ENCODE measurements at regions not wholly inside any gene's neighbourhood (a gene's known extent, or its start where the extent isn't known, plus 50 kb on each side); places are given as distances from the start of the nearest gene placed in this dataset.
A peak's percentile ranks its signal among the peaks of the same experiment; 100 is the strongest.
"Not testable (repeated sequence)": the region's sequence is repeated elsewhere in the genome, so short reads cannot be mapped to it uniquely, and the experiment has no call there.

- FAIRE-seq, result no peak
Observed at GRCh38 chr21:35593000-35593502, 467.3 kb downstream of the SETD4 start.

GRCh38 chr21:35590284-35590683, 470.0 kb downstream of the SETD4 start:
- not testable (repeated sequence) for DNase-seq (ENCODE audit: extremely low spot score, insufficient read length, low read depth); FAIRE-seq

More at GRCh38 chr21:35593000-35593502, 467.3 kb downstream of the SETD4 start:
- DNase-seq (ENCODE audit: extremely low spot score, insufficient read length, low read depth), result no peak

DNA sequence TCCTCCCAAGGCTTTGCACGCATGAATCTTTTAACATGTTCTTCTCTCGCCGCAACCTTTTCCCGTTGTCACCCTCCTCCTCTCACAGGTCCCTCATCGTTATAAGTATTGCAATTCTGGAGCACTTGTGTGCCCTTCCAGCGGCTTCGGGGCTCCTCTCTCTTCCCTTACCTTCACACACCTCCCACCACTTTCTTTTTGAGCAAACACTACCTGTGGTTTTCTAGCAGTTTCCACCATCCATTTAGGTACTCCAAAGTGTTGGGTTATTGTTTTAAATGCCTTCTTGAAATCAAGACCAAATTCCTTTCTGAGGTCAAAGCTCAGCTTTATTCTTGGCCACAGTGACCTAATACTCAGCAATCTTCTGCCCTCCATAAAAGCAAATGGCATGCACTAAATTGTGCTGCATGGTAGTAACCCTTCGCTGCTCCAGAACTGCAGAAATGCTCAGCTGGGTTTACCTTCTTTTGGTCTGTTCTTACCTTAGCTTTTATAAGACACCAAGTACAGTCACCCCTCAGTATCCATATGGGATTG, 472.4 kb downstream of the SETD4 start:
- FAIRE-seq, result no peak

GRCh38 chr21:35586305-35586704, 474.0 kb downstream of the SETD4 start:
- DNase-seq (ENCODE audit: extremely low spot score, insufficient read length, low read depth) (no peak), FAIRE-seq (no peak)

More for the DNA sequence above, 472.4 kb downstream of the SETD4 start:
- DNase-seq (ENCODE audit: extremely low spot score, insufficient read length, low read depth), result no peak

DNA sequence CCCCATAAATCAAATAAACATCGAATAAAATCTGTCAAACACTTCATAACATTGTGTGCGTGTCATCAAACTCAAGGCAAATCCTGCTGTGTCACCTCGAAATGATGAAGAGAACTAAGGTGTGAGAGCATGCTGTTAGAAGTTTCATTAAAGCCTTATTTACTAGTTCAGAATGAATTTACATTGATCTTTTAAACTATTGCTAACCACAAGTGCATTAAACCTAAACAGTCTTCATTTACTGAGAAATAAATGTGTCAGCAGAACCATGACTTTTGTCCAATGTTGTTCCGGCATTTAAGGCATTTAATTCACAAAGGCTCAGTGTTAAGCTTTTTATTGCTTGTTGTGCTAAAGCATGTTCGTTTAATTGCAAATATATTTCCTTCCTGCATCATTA, 474.4 kb downstream of the SETD4 start:
- FAIRE-seq, result no peak
- no peak for DNase-seq (ENCODE audit: extremely low spot score, insufficient read length, low read depth)

DNA sequence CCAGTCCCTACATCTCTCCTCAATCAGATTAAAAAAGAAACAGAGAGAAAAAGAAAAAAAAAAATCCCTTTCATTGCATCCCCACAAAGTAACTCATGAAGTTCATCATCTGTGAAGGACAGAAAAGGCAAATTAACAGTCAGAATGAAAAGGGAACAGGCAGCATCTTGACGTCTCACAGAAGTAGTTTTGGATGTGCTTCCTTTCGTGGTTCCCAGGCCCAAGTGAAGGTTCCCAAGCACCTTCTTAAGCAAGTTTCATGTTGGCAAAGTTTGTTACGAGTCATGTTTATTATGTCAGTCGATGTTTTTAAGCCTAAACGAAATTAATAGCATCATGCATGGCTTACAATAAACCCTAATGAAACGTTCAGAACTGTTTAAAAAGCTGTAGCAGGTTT, 475.2 kb downstream of the SETD4 start:
- FAIRE-seq (peak; percentile 21), DNase-seq (ENCODE audit: extremely low spot score, insufficient read length, low read depth) (no peak)

DNA sequence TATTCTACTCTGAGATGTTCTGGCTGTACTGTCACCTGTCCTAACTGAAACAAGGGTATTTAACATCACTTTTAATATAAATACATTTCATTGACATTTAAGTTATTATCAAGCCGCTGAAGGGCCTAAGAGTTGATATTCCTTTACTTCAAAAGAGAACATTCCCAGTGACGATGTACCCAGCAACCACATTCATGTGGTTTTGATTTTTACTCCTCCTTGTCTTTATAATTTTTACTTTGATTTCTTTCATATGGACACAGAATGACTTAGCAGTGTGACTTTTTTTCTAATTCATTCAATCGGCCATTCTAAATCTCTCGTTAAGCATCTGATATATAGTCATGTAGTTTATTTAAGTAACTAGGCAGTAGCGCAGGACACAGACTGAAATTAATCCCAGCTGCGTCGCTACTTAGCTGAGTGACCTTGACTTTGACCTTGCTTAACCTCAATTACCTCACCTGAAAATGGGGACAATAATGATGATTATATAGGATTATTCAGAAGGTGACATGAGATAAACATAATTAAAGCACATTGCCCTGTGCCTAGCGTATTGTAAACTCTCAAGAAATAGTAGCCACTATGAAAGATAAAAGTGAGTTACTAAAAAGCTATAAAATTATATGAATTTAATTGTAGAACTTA, 476.6 kb downstream of the SETD4 start:
- no peak for DNase-seq (ENCODE audit: extremely low spot score, insufficient read length, low read depth)
- FAIRE-seq, result no peak

DNA sequence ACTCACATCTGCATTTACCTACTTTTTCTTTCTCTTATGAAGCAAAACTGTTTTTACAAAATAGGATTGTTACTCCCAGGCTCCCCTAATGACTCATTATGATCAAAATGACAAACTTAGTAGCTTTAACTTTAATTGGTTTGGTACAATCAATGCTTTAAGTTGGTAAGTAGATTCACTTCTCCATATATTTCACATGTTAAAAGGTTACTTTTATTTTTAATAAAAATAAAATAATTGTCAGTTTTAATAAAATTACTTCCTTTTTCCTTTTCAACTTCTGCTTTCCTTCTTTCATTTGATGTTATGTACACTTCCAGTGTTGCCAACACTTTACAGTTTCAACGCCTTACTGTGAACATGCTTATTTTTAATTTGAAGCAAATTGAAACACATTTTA, 477.6 kb downstream of the SETD4 start:
- no peak for DNase-seq (ENCODE audit: extremely low spot score, insufficient read length, low read depth)
- no peak for FAIRE-seq

- FAIRE-seq (no peak), DNase-seq (ENCODE audit: extremely low spot score, insufficient read length, low read depth) (no peak)
Observed at GRCh38 chr21:35581640-35582039, 478.7 kb downstream of the SETD4 start.

GRCh38 chr21:35579520-35580293, 480.6 kb downstream of the SETD4 start:
- DNase-seq (ENCODE audit: extremely low spot score, insufficient read length, low read depth) (no peak), FAIRE-seq (no peak)

GRCh38 chr21:35578831-35579471, 481.4 kb downstream of the SETD4 start:
- FAIRE-seq (no peak), DNase-seq (ENCODE audit: extremely low spot score, insufficient read length, low read depth) (no peak)

DNA sequence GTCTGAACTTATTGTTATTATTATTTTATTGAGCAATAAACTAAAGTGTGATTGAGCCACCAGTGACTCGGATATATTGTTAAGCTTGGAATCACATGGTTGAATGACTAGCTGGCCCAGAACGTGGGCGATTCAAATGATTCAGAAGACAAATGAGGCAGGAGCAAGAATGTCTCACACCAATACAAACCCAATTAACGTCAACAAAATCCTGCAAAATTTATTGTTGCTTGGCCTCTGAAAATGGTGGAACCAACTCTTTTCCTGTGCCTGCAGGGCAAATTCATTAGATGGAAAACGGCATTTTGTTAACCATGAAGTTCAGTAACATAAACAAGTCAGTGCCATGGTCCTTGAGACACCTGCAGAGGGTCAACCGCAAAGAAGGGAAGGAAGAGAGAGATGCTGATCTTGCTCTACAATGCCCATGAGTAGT, 482.0 kb downstream of the SETD4 start:
- no peak for FAIRE-seq
- DNase-seq (ENCODE audit: extremely low spot score, insufficient read length, low read depth), result no peak

DNA sequence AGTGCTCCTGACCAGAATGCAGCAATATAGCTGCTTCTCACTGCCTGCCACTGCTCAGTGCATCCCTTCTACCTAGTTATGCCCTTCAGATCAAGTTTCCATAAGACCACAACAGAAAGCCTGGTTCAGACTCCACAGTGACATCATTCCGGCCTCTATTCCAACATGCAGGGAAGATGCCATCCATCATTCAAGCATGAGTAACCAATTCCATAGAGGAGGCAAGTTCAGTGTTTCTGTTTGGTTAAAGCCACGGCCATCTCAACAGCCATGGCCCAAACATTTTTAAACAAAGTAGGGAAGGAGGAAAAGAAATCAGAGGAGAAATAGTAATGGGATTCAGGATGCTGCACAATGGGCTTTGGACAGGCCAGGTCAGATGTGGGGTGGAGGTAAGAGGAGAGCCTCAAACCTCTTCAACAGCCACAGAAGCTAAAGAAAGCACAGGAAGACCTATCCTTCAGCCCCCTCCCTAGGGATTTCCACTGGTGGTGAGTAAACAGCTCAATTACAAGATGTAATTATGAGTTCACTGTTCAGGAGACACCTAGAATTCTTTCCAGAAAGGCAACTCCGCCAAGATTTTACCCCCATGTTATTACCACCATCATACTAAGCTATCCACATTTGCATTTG, 484.9 kb downstream of the SETD4 start:
- FAIRE-seq (no peak), DNase-seq (ENCODE audit: extremely low spot score, insufficient read length, low read depth) (no peak)

- DNase-seq (ENCODE audit: extremely low spot score, insufficient read length, low read depth) (no peak), FAIRE-seq (no peak)
Observed at GRCh38 chr21:35573472-35574374, 486.6 kb downstream of the SETD4 start.

GRCh38 chr21:35571910-35572309, 488.4 kb downstream of the SETD4 start:
- FAIRE-seq, result no peak
- DNase-seq (ENCODE audit: extremely low spot score, insufficient read length, low read depth), result no peak

- DNase-seq (ENCODE audit: extremely low spot score, insufficient read length, low read depth), result no peak
- FAIRE-seq, result no peak
Observed at GRCh38 chr21:35568643-35569042, 491.7 kb downstream of the SETD4 start.

GRCh38 chr21:35566874-35567273, 493.5 kb downstream of the SETD4 start:
- FAIRE-seq (no peak), DNase-seq (ENCODE audit: extremely low spot score, insufficient read length, low read depth) (no peak)

DNA sequence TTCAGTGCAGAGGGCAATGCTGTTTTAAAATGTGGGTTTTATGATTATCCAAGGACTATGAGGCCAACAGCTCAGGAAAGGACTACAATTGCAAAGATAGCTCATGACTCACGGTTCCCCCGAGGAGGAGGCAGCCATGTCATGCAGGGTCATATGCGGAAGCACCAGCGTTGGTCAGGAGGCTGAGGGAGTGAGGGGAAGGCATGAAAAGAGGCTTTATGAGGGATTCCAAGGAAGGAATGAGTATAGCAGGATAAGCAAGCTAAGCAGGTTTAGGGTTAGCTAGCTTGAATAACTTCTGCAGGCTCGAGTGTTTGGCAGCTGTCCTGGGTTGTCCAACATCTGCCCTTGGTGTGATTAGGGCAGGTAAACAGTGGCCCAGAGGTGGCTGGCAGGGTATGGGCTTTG, 495.1 kb downstream of the SETD4 start:
- DNase-seq (ENCODE audit: extremely low spot score, insufficient read length, low read depth) (no peak), FAIRE-seq (no peak)

GRCh38 chr21:35563885-35564451, 496.4 kb downstream of the SETD4 start:
- no peak for FAIRE-seq
- no peak for DNase-seq (ENCODE audit: extremely low spot score, insufficient read length, low read depth)
